ELF-1 (cell line): ENCODE measurements at regions not wholly inside any gene's neighbourhood (a gene's known extent, or its start where the extent isn't known, plus 50 kb on each side); places are given as distances from the start of the nearest gene placed in this dataset.

ENCODE experiments used
- DNase-seq: peaks from one replicate; pipeline ENCODE4 v3.0.0-alpha.2; 2016; ENCODE audit warnings: low read depth, low spot score

GRCh38 chr9:106648799-106649198, 214.2 kb upstream of the ZNF462 start:
- no peak for DNase-seq

DNA sequence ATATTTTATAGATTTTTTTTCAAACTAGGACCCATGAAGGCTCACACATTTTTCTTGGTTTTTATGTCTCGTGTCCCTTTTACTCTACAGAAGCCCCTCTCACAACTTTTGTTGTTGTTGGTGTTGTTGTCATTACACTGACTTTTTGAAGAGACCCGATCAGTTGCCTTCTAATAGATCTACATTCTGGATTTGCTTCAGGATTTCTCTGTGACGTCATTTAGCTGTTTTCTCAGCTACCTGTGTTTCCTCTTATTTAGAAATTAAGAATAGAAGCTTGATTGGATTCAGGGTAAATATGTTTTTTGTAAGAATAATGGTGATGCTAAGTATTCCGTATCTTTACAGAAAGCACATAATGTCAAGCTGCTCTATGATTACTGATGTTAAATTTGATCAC, 213.3 kb upstream of the ZNF462 start:
- DNase-seq = no peak

DNA sequence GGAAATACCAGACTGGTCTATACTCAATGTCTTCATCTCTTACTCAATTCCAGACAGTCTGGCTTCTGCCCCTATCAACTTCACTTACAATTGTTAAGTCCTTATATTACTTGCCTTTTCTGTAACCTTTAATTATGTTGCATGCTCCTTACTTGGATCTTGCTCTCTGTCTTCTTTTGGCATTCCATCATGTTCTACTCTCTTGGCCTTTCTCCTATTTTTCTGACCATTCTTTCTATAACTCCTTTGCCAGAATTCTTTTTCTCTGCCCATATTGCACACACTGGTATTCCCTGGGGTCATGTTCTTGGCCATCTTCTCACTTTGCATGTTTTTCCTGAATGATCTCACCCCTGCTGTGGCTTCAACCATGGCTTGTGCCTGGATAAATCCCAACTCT, 209.8 kb upstream of the ZNF462 start:
- DNase-seq = no peak

DNA sequence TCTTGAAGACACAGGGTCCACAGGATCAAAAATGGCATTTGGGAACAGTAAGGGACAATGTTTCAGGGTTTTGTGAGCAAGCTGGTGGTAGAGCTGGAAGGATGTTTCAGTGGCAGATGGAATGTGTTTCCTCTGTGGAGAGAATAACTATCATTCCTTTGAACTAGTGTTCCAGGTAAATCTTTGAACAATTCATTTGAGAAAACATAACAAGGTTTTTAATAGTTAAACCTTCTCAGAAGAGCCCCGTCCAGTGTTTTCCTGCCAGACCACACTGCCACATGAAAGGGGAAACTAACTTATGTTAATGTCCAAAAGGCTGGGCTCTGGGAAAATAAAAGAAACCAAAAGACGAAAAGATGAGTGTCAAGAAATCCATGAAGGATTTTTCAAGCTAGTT, 207.0 kb upstream of the ZNF462 start:
- no peak for DNase-seq

DNA sequence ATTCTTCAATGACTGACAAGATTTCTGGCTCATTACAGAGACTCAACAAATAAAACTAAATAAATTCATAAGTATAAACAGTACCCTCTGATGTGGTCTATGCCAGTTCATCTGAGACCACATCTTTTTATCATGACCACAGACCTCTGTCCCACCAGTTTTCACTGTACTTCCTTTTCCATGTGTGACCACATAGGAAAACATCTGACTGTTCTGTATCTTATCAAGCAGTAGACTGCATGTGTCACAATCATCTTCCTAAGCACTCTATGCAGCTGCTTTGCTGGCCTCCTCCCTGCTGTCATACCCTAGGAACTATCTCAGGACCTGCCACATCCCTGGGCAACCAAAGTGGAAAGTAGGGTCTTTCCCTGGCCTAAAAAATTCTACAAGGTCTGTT, 205.0 kb upstream of the ZNF462 start:
- no peak for DNase-seq

GRCh38 chr9:106668534-106668933, 194.4 kb upstream of the ZNF462 start:
- no peak for DNase-seq

- DNase-seq = no peak
Measured at GRCh38 chr9:106669835-106670234, 193.1 kb upstream of the ZNF462 start.

DNA sequence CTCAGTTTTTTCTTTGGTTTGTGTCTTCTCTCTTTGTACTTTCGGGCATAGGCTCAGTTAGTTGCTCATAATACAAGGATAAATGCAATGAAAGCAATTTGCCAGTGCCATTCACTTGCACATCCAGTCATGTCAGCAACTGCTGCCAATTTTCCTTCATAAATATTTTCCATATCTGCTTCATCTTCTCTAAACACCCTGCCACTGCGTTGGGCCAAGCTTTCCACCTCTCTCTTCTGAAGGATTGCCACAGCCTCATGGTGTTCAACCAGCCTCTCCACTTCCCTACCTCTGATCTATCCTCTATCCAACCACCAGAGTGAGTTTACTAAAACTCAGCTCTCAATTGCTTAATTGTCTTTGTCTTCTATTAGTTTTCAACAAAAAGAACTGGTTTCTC, 192.5 kb upstream of the ZNF462 start:
- DNase-seq = no peak

DNA sequence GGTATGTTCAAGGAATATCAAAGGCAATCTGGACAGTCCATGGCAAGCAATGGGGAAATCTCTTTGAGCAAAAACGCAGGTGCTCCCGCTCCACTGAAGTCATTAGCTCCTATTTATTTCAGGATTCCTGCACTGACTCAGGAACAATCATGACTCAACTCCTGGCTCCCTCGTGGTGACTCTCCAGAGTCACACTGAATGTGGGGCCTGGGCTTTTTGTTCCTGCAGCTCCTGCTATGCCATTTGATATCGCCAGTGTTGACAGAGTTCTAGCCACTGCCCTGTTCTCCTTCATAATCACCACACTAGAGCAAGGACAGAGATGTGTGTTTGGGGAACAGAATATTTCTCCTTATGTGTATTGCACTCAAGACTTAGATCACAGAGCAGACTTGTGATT, 187.2 kb upstream of the ZNF462 start:
- no peak for DNase-seq

GRCh38 chr9:106677374-106677773, 185.6 kb upstream of the ZNF462 start:
- no peak for DNase-seq

DNA sequence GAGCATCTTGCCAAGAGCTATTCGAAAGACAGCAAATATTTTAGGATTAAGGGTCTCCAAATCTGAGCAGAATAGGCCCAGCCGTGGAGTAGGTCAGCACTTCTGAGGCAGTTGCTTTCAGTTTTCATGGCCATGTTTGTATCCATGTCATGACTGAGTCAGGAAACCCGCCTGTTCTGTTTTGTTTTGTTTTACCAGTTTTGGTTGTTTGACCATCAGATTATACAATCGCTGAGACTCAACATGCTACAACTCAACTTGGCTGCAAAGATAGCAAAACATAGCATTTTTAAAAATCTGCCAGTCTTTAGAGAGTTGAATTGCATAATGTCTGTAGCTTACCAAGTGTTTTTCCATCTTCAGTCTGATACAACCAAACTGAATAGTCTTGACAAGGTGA, 185.1 kb upstream of the ZNF462 start:
- DNase-seq = no peak

DNA sequence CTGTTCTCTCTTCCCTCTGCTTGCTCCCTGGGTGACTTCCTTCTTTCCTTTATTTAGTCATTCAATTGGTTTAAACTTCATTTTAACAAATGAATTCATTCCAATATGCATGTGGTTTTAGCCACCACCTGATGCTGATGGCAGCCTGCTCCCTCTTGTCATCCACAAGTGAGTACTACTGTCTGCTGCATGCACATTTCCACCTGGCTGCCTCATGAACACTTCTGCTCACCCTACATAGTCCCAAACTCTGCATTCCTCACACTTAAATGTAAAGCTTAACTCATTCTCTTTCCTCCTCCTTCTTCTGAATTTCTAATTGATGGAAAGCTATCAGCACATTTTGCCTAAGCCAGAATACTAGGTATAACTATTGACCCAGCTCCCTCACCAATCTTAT, 184.7 kb upstream of the ZNF462 start:
- DNase-seq = no peak

DNA sequence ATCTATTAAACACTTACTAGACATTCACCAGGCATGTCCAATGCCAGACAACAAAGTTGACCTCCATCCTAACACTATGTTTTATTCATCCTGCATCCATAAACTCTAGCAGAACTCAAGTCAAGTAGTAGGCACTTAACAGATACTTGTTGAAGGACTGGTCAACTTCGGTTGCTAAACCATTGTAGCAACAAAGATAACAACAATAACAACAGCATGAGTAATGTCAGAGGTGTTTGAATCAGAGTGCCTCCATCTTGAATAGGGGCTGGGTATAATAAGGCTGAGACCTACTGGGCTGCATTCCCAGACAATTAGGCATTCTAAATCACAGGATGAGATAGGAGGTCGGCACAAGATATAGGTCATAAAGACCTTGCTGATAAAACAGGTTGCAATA, 180.5 kb upstream of the ZNF462 start:
- DNase-seq = no peak

GRCh38 chr9:106683454-106683853, 179.5 kb upstream of the ZNF462 start:
- DNase-seq = no peak

GRCh38 chr9:106684940-106685695, 177.8 kb upstream of the ZNF462 start:
- DNase-seq = no peak

GRCh38 chr9:106689089-106689488, 173.9 kb upstream of the ZNF462 start:
- no peak for DNase-seq

- no peak for DNase-seq
Measured at GRCh38 chr9:106691627-106692026, 171.3 kb upstream of the ZNF462 start.

DNA sequence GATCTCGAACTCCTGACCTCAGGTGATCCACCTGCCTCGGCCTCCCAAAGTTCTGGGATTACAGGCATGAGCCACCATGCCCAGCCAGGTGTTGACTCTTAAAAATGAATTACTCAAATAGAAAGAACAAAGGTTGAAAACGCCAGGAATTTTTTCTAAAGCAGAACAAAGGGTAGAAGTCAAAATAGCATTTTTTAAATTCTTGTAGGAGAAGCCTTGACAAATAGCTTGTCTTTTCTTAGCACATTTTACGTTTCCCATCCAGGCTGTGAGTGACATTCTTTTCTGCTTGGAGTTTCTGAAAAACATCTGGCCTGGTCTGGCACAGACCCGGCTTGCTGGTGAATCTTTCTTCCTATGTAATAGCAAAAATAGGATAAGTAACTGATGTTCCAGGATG, 169.4 kb upstream of the ZNF462 start:
- DNase-seq = no peak

DNA sequence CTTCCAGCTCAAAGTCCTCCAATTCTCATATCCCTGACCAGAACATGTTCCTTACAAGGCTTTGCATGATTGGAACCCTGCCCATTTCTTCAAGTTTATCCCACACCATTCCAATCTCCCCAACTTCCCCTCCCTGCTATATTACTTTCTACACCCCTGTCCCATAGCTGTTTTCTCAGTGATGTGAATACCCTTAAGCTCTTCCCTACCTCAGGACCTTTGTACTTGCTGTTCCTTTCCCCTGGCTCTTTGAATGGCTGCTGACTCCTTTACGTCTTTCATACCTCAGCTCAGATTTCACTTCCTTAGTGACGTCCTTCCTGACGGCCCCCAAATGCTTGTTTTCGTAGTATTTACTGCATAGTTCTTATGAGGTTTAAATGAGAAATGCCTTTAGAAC, 166.2 kb upstream of the ZNF462 start:
- no peak for DNase-seq

GRCh38 chr9:106697390-106697749, 165.6 kb upstream of the ZNF462 start:
- no peak for DNase-seq

DNA sequence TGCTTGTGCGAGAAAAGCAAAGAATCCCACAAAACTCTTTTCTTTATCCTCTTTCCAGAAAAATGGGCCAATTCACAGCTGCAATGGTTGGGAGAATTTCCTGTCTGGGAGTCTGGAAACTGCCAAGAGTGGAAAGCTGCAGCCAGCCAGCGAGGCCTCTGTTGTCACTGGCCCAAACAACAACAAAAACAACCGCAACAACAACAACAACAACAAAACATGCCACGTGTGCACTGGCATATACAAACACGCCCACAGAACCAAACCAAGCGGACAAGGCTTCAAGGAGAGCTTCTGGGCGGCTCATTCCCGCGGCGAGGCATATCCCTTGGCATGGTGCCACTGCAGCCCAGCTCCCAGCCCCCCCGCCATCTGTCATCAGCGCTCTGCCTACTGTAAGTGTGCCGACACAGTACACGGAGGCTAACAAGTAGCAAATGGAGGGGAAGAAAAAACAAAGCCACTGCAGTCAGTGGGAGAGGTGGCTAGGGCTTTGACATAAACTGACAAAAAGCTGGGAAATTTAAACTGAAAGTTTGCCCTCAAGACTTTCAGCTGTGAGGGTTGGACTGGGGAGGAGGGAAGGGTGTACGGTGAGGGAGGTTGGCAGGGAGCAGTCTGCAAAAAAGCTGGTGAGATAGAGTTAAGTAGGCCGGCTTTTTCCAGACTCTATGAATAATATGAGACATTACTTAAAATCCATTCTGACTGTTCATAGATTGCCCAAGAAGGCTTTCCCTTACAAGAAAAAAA, 165.0 kb upstream of the ZNF462 start:
- no peak for DNase-seq

DNA sequence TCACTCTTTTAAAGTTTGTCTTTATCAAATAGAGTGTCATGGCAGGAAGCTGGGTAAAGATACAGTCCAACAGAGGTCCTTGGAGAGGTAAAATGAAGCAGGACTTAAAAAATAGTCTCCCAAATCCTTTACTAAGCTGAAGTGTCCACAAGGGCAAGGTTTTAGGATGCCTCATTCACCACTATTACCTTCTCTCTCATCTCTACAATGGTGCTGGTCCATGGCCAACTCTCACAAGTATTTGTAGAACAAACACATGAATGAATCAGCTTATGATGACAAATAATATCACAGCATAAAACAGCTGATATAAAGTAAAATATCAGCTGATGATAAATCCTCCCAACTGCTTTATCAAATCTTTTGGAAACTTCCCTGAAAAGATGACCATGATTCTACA, 162.3 kb upstream of the ZNF462 start:
- DNase-seq = no peak

GRCh38 chr9:106701611-106702010, 161.4 kb upstream of the ZNF462 start:
- no peak for DNase-seq
